GM23338 (cell line): ENCODE measurements at regions not wholly inside any gene's neighbourhood (a gene's known extent, or its start where the extent isn't known, plus 50 kb on each side); places are given as distances from the start of the nearest gene placed in this dataset.

Source experiments
- CREB1 ChIP-seq: fragments of 250-450 bp; sonication (Bioruptor Pico); IDR thresholded peaks from 2 replicates; pipeline ENCODE4 v1.5.0; 2020; ENCODE audit warnings: low read depth, mild to moderate bottlenecking, moderate library complexity
- CTCF ChIP-seq, 2 experiments: fragments of 200-600 bp in 1 of 2; sonication (generic) in 1 of 2; conservative IDR thresholded peaks; 2 replicates each; pipeline versions ENCODE4 v1.5.1 to v1.6.1; 2016 to 2017; ENCODE audit warnings: antibody characterized with exemption in 2 of 2, low read depth in 2 of 2, mild to moderate bottlenecking in 2 of 2, moderate library complexity in 1 of 2
- EZH2 ChIP-seq: fragments of 200-600 bp; sonication (generic); IDR thresholded peaks from one replicate; pipeline ENCODE4 v1.8.0; 2017; ENCODE audit warnings: antibody characterized with exemption, mild to moderate bottlenecking, low read depth; ENCODE audit not compliant: unreplicated experiment
- EZH2phosphoT487 ChIP-seq: fragments of 200-600 bp; sonication (generic); IDR thresholded peaks from one replicate; pipeline ENCODE4 v1.8.1; 2018; ENCODE audit warnings: antibody characterized with exemption; ENCODE audit not compliant: unreplicated experiment
- JUNB ChIP-seq: IDR thresholded peaks from one replicate; pipeline ENCODE4 v1.6.1; 2016; ENCODE audit warnings: antibody characterized with exemption; ENCODE audit not compliant: unreplicated experiment
- NANOG ChIP-seq: IDR thresholded peaks from 2 replicates; pipeline ENCODE4 v1.6.1; 2016; ENCODE audit warnings: antibody characterized with exemption, borderline replicate concordance
- POLR2AphosphoS5 ChIP-seq: IDR thresholded peaks from 2 replicates; pipeline ENCODE4 v1.6.1; 2016; ENCODE audit warnings: antibody characterized with exemption, low read depth
- REST ChIP-seq: IDR thresholded peaks from one replicate; pipeline ENCODE4 v1.6.1; 2018; ENCODE audit warnings: antibody characterized with exemption; ENCODE audit not compliant: unreplicated experiment
- STAT1 ChIP-seq: IDR thresholded peaks from one replicate; pipeline ENCODE4 v1.6.1; 2016; ENCODE audit warnings: antibody characterized with exemption; ENCODE audit not compliant: unreplicated experiment
- TF ChIP-seq, protein P1 (sequence below): IDR thresholded peaks from 2 replicates; pipeline ENCODE4 v1.6.1; 2016; ENCODE audit warnings: antibody characterized with exemption

DNA sequence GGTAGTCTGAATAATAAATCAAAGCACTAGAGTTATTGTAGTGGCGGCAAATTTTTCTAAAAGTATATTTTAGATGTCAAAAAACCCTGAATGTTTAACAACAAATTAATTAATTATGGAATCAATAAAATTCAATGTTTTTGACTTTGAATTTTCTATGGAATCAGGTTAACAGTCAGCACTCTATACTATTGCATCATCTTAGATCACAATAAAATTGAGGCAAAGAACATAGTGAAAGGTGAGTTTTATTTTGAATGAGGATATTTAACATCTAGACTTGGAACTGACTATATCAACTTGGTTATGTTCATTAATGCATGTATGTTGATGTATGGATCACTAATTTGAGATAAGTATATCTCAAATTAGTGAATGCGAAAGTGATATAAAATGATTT, 148.5 kb downstream of the TNFSF18 start:
- TF ChIP-seq POLR2AphosphoS5 (no peak), CTCF (conservative IDR thresholded peaks at IDR 0.05; ENCODE audit: low read depth in 2 of 2) (no peak), CREB1 (CRISPR knock-in tag) (no peak), NANOG (no peak), EZH2 (no peak), STAT1 (no peak), REST (no peak), EZH2phosphoT487 (no peak), JUNB (no peak)
- TF ChIP-seq, protein P1, sequence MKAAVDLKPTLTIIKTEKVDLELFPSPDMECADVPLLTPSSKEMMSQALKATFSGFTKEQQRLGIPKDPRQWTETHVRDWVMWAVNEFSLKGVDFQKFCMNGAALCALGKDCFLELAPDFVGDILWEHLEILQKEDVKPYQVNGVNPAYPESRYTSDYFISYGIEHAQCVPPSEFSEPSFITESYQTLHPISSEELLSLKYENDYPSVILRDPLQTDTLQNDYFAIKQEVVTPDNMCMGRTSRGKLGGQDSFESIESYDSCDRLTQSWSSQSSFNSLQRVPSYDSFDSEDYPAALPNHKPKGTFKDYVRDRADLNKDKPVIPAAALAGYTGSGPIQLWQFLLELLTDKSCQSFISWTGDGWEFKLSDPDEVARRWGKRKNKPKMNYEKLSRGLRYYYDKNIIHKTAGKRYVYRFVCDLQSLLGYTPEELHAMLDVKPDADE = no peak
